ENCODE measurements at regions not wholly inside any gene's neighbourhood (a gene's known extent, or its start where the extent isn't known, plus 50 kb on each side); places are given as distances from the start of the nearest gene placed in this dataset.

GRCh38 chr14:49203676-49204075 is 382.5 kb downstream of the RPS29 start:
- DNase-seq (ENCODE audit: low spot score), result no peak
- TF ChIP-seq CTCF (IDR thresholded peaks at IDR 0.05), result no peak
- ATAC-seq (ENCODE audit: low FRiP score), result no peak

GRCh38 chr14:49199159-49199558 is 387.0 kb downstream of the RPS29 start:
- ATAC-seq (ENCODE audit: low FRiP score), result no peak
- DNase-seq (ENCODE audit: low spot score), result no peak
- no peak for TF ChIP-seq CTCF (IDR thresholded peaks at IDR 0.05)

GRCh38 chr14:49196327-49196726 is 389.9 kb downstream of the RPS29 start:
- ATAC-seq (ENCODE audit: low FRiP score) (no peak), DNase-seq (ENCODE audit: low spot score) (no peak)
- TF ChIP-seq CTCF (IDR thresholded peaks at IDR 0.05), result no peak

GRCh38 chr14:49194067-49194466 is 392.1 kb downstream of the RPS29 start:
- DNase-seq (ENCODE audit: low spot score), result no peak
- ATAC-seq (ENCODE audit: low FRiP score), result no peak
- no peak for TF ChIP-seq CTCF (IDR thresholded peaks at IDR 0.05)

- TF ChIP-seq CTCF (IDR thresholded peaks at IDR 0.05), result no peak
- DNase-seq (ENCODE audit: low spot score) (no peak), ATAC-seq (ENCODE audit: low FRiP score) (no peak)
Measured at GRCh38 chr14:49193332-49194065, 392.7 kb downstream of the RPS29 start.

GRCh38 chr14:49191380-49191779 is 394.8 kb downstream of the RPS29 start:
- ATAC-seq (ENCODE audit: low FRiP score) (no peak), DNase-seq (ENCODE audit: low spot score) (no peak)
- TF ChIP-seq CTCF (IDR thresholded peaks at IDR 0.05), result no peak

- no peak for TF ChIP-seq CTCF (IDR thresholded peaks at IDR 0.05)
- ATAC-seq (ENCODE audit: low FRiP score) (no peak), DNase-seq (ENCODE audit: low spot score) (no peak)
Measured at GRCh38 chr14:49189375-49189774, 396.8 kb downstream of the RPS29 start.
